GM19025 (cell line): ENCODE measurements at regions not wholly inside any gene's neighbourhood (a gene's known extent, or its start where the extent isn't known, plus 50 kb on each side); places are given as distances from the start of the nearest gene placed in this dataset.
"Not testable (repeated sequence)": the region's sequence is repeated elsewhere in the genome, so short reads cannot be mapped to it uniquely, and the experiment has no call there.

Experiments used
- ATAC-seq: cut with Tn5 transposase; IDR thresholded peaks from one replicate; pipeline ENCODE4 v1.9.1; 2021; ENCODE audit warnings: mild to moderate bottlenecking, low read depth, moderate library complexity; ENCODE audit not compliant: unreplicated experiment

- not testable (repeated sequence) for ATAC-seq
Measured at GRCh38 chr1:219410721-219411120, 202.2 kb downstream of the ZC3H11B start.

DNA sequence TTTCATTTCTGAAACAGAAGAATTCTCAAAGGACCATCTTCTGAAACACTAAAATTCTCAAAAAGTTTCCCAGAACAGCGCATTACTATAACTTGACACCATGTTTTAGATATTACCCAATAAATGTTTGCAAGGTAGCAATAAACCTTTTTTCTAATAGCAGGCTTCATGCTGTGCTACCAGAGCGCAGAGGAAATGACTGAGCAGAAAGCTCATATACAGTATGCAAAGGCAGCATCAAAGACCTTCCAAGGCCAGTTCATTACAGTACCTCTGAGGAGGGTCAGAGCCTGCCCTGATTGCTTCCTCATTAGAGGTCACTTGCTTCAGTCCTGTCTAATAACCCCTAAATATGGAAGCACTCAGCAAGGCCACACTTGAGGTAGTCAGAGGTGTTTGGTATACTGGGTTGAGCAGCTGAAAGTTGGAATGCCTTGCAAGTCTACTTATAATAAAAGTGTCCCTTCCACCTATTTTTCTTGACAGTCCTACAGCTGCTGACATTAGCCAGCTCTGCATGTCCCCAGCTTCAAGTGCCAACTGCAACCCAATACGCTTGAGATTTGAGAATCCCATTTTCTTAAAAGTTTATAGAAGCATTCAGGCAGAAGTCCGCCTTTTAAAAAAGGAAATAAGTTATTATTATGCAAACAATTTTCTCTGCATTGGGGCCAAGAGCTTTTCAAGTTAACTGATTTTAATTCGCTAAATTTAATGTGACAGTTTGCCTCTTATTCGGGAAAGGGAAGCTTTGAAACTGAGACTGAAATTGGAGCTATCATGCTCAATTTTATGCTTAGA lies 207.2 kb downstream of the ZC3H11B start:
- ATAC-seq = no peak

DNA sequence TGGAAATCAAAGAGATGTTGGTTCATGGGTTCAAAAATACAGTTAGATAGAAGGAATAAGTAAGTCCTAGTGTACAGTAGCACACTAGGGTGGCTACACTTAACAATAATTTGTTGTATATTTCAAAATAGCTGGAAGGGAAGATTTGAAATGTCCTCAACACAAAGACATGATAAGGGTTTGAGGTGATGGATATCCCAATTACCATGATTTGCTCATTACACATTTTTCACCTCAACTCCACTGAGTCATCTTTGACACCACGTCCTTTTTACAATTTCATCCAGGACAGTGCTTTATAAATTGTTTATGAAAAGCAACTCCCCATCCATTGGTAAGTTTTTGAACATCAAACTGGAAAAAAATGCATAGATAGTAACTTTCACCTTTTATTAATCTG lies 208.3 kb downstream of the ZC3H11B start:
- no peak for ATAC-seq

- no peak for ATAC-seq
Measured at GRCh38 chr1:219402925-219403324, 210.0 kb downstream of the ZC3H11B start.

- ATAC-seq = no peak
Measured at GRCh38 chr1:219401724-219402625, 210.9 kb downstream of the ZC3H11B start.

- ATAC-seq = no peak
Measured at GRCh38 chr1:219399446-219399845, 213.5 kb downstream of the ZC3H11B start.

DNA sequence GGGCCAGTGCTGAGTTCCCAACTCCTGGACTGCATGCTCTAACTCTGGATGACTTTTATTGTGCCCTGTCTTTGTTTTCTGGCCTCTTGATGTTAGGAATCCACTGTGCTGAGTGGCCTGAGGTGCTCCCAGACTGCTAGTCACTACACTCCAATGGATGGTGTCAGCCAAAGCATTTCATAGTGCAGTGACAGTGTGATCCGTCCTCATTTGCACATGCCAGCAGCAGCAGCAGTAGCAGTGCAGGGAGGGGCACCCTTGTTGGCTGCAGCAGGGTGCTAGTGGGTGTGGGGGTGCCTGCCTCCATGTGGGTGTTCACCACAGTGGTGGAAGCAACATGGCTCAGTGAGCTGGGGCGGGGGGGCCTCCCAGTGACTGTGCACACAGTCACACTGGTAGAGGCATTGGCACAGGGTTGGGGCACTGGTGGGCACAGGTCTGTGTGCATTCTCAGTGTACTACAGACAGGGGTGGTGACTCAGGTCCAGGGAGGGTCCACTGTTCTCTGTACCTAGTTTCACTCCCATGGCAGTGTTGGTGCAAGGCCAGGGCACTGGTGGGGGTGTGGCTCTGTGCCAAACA lies 214.0 kb downstream of the ZC3H11B start:
- no peak for ATAC-seq

- ATAC-seq = no peak
Measured at GRCh38 chr1:219397511-219397910, 215.4 kb downstream of the ZC3H11B start.

GRCh38 chr1:219391297-219391696 lies 217.6 kb downstream of the LYPLAL1 start:
- ATAC-seq = no peak

DNA sequence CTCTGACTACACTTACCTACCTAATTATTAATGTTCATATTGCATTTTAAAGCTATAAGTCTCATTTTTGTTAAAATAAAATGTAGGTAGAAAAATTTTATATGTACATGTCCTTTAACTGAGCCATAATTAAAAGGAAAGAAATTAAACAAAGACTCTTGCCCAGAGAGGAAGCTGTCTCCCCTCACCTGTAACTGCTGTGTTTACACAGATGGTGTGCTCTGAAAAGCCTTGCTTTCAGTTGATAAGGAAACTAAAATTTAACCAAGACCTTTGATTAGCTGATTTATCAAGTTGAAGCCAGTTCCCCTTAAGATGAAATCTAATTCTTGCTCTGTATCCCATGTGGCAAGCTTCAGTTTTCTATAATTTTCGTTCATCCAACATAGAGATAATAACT lies 213.5 kb downstream of the LYPLAL1 start:
- no peak for ATAC-seq

DNA sequence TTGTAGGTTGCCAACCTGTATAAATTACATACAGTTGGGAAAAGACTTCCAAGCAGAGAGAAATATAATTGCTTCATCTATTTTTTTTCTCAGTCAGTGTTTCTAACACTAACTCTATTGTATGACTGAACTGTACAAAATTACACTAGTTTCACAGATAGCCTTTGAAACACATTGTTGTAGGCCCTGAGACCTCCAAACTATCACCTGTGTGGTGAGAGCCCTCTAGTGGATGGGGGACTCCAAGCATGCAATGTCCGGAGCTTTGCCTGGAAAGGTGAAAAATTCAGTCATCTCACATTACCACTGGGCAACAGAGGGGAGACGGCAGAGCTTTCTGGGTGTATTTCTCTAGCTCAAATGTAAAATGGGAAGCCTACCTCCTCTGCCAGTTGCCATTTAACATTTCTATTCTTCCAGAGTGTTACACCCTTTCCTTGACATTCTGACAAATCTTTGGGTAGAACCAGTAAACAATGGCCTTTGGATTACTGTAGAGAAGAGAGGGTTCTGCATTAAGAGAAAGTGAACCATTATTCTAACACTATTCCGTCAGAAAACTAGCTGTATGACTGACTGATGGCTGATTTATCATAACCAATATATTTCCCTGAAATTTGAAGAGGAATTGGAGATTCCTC lies 212.2 kb downstream of the LYPLAL1 start:
- ATAC-seq = peak; percentile 77

DNA sequence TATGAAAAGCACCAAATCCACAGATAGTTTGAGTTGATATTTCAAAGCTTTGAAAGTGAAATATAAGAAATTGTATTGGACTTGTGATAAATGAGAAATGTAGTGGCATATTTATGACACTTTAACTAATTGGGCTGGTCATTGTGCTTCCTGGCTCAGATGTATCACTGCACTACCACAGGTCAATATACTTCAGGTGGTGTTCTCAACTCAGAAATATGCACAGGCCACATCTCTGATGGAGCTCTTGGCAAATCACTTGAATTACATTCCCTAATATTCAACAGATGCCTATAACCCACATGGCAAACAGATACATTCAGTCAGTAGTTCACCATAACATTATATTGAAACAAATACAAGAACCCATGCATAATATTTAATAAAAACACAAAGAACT lies 209.6 kb downstream of the LYPLAL1 start:
- no peak for ATAC-seq

- no peak for ATAC-seq
Measured at GRCh38 chr1:219381396-219381795, 207.7 kb downstream of the LYPLAL1 start.

DNA sequence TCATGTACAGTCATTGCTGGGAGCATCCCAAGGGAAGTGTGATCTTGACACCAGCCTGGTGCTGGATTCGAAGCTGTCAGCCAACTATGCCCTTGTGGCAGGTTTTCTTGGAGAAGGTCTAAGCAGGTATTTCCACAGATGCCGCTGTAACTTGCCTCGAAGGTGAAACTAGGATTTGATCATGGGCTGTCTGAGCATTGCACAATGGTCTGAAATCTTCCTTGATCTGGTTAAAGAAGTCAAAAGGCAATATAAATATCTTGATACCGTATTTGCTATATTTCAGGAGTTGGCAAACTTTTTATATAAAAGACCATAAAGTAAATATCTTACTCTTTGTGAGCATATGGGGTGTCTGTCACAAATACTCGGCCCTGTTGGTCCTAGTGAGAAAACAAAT lies 206.8 kb downstream of the LYPLAL1 start:
- no peak for ATAC-seq

DNA sequence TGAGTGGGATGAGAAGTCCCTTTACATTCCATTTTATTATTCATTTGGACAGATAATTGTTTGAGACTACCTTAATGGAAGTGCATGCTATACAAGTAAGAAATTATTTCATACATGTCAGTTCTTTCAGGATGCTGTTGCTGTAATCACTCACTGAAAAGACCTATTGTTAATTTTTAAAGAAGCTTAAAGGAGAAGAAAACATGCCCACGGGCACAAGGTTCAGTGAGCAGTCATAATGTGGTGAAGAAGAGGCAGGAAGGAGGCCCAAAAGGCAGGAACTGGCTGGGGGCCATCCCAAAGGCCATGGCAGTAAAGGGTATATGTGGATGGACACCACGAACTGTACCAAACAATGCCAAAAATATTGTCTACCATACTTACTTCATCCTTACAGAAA lies 206.0 kb downstream of the LYPLAL1 start:
- no peak for ATAC-seq

DNA sequence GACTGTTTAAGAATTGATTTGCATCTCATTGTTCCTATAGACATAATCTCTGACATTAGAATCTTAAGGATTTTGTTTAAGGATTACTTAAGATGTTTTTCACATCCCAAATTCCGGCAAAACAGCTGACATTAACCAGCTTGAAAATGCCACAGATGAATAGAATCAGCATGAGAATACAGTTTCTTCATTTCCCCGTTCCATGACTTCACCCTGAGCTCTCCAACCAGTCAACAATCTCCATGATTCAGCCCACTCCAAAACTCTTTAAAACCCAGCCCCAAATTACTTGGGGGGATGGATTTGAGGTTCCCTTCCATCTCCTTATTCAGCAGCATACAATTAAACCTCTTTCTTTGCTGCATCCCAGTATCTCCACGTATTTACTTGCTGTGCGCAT lies 201.0 kb downstream of the LYPLAL1 start:
- ATAC-seq = no peak

DNA sequence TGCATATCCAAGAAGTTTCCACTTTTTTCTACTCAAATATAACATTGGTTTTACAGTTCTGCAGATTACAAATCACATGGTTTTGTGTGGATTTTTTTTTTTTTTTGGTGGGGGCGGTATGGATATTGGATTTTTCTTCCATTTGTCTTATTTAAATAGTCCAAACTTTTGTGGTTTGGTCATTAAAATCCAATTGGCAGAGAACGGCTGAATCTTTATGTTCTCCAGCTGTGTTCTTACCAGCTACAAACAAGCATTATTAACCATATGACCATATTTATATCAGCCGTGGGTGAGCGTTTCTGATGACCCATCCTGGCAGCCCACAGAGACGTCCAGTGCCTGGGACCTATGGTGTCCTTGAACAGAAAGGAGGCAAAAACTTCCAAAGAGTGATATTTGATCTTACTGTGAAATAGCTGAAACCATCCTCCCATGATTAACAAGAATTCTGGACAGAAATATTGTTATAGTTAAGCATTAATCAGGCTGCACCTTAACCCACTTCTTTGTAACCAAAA lies 200.4 kb downstream of the LYPLAL1 start:
- ATAC-seq = no peak

- no peak for ATAC-seq
Measured at GRCh38 chr1:219373616-219373935, 199.9 kb downstream of the LYPLAL1 start.

- no peak for ATAC-seq
Measured at GRCh38 chr1:219372916-219373615, 199.4 kb downstream of the LYPLAL1 start.

GRCh38 chr1:219371471-219371870 lies 197.8 kb downstream of the LYPLAL1 start:
- ATAC-seq = no peak
